H1 (cell line): ENCODE measurements at regions not wholly inside any gene's neighbourhood (a gene's known extent, or its start where the extent isn't known, plus 50 kb on each side); places are given as distances from the start of the nearest gene placed in this dataset.

ENCODE experiments used
- CTCF ChIA-PET: fragments of 300-600 bp; sonication (Branson Sonifier 250); formaldehyde crosslinking; loops from one replicate; lab custom pipeline; 2021; ENCODE audit not compliant: partially characterized antibody; lab: Charles Lee
- POLR2A ChIA-PET: fragments of 300-600 bp; sonication (Branson Sonifier 250); formaldehyde crosslinking; loops from one replicate; lab custom pipeline; 2021; ENCODE audit warnings: inconsistent platforms; ENCODE audit not compliant: partially characterized antibody; lab: Charles Lee
- DNase-seq, 2 experiments: peaks; one replicate each; pipeline versions ENCODE4 v3.0.0 to v3.0.0-alpha.2; 2010 to 2022; ENCODE audit warnings: low spot score in 2 of 2, low read depth in 1 of 2, mixed read lengths in 1 of 2
- FAIRE-seq: peaks from 2 replicates; lab custom pipeline; 2011; peaks lifted over from hg19 to GRCh38; lab: Jason Lieb, UNC
- H2AFZ ChIP-seq: 2 replicates; pipeline ENCODE4 v1.8.1; 2012; ENCODE audit warnings: low read length, inconsistent platforms
- H2AK5ac ChIP-seq: 2 replicates; pipeline ENCODE4 v1.6.1; 2013; ENCODE audit warnings: low read depth, low read length
- H2BK120ac ChIP-seq: replicated peaks from 2 replicates; pipeline ENCODE3; 2013; ENCODE audit warnings: low read depth, low read length, inconsistent platforms
- H2BK12ac ChIP-seq: 2 replicates; pipeline ENCODE4 v1.6.1; 2013; ENCODE audit warnings: low read depth, low read length
- H2BK15ac ChIP-seq: 2 replicates; pipeline ENCODE4 v1.6.1; 2013; ENCODE audit warnings: low read length
- H2BK20ac ChIP-seq: 2 replicates; pipeline ENCODE4 v1.6.1; 2013; ENCODE audit warnings: low read length
- H2BK5ac ChIP-seq: 2 replicates; pipeline ENCODE4 v1.6.1; 2013; ENCODE audit warnings: low read depth, low read length
- H3K14ac ChIP-seq: 2 replicates; pipeline ENCODE4 v1.6.1; 2013; ENCODE audit warnings: inconsistent platforms; ENCODE audit not compliant: insufficient read length
- H3K18ac ChIP-seq: 2 replicates; pipeline ENCODE4 v1.6.1; 2013; ENCODE audit warnings: low read length; ENCODE audit errors: extremely low read depth
- H3K23ac ChIP-seq: 2 replicates; pipeline ENCODE4 v1.6.1; 2013; ENCODE audit warnings: inconsistent platforms; ENCODE audit not compliant: insufficient read length
- H3K23me2 ChIP-seq: 2 replicates; pipeline ENCODE4 v1.6.1; 2013; ENCODE audit warnings: low read depth, low read length
- H3K27ac ChIP-seq: 2 replicates; pipeline ENCODE4 v1.6.1; 2011; ENCODE audit warnings: low read depth, low read length, inconsistent platforms
- H3K27me3 ChIP-seq, 4 experiments: replicated peaks in 1 of 4; 1 replicate in 1 of 4; 2 replicates in 3 of 4; pipeline versions ENCODE4 v1.6.1 to v1.8.1; 2011 to 2013; ENCODE audit warnings: low read length in 3 of 4, mild to moderate bottlenecking in 3 of 4, inconsistent platforms in 2 of 4, mixed read lengths in 2 of 4, moderate library complexity in 1 of 4; ENCODE audit not compliant: control insufficient read depth in 3 of 4, insufficient read depth in 3 of 4; ENCODE audit errors: extremely low read depth in 1 of 4
- H3K36me3 ChIP-seq, 4 experiments: 2 replicates each; pipeline versions ENCODE4 v1.6.1 to v1.8.1; 2011 to 2013; ENCODE audit warnings: mild to moderate bottlenecking in 4 of 4, low read length in 3 of 4, moderate library complexity in 2 of 4, control low read depth in 1 of 4, inconsistent platforms in 1 of 4; ENCODE audit not compliant: insufficient read depth in 4 of 4, control insufficient read depth in 2 of 4
- H3K4ac ChIP-seq: replicated peaks from 2 replicates; pipeline ENCODE3; 2013; ENCODE audit warnings: low read length, low read depth, mixed read lengths, inconsistent platforms; ENCODE audit not compliant: insufficient read length
- H3K4me1 ChIP-seq, 4 experiments: replicated peaks in 1 of 4; 1 replicate in 1 of 4; 2 replicates in 3 of 4; pipeline versions ENCODE4 v1.6.1 to v1.8.1; 2011 to 2013; ENCODE audit warnings: low read length in 3 of 4, inconsistent platforms in 2 of 4, mixed read lengths in 1 of 4; ENCODE audit not compliant: insufficient read depth in 4 of 4, control insufficient read depth in 3 of 4
- H3K4me2 ChIP-seq, 2 experiments: 2 replicates each; pipeline versions ENCODE4 v1.6.1 to v1.8.1; 2011 to 2013; ENCODE audit warnings: low read depth in 2 of 2, low read length in 2 of 2, control low read depth in 1 of 2, inconsistent platforms in 1 of 2, mild to moderate bottlenecking in 1 of 2; ENCODE audit not compliant: insufficient read depth in 1 of 2
- H3K4me3 ChIP-seq, 4 experiments: fragments of 200-600, 300-600 bp in 1 of 4; sonication (generic), shearing (Covaris generic), sonication (Bioruptor Twin) in 1 of 4; 2 replicates each; pipeline versions ENCODE4 v1.5.1 to v1.8.1; 2011 to 2016; ENCODE audit warnings: low read length in 4 of 4, low read depth in 3 of 4, control low read depth in 2 of 4, inconsistent platforms in 2 of 4, mild to moderate bottlenecking in 2 of 4, mixed read lengths in 1 of 4, moderate library complexity in 1 of 4; ENCODE audit not compliant: insufficient read depth in 2 of 4; ENCODE audit errors: extremely low read depth in 1 of 4
- H3K56ac ChIP-seq: replicated peaks from 2 replicates; pipeline ENCODE3; 2013; ENCODE audit warnings: low read depth, mild to moderate bottlenecking, mixed read lengths, low read length, inconsistent platforms; ENCODE audit not compliant: insufficient read length
- H3K79me1 ChIP-seq: 2 replicates; pipeline ENCODE4 v1.6.1; 2013; ENCODE audit warnings: low read depth, low read length, control low read depth
- H3K79me2 ChIP-seq, 2 experiments: 2 replicates each; pipeline versions ENCODE4 v1.6.1 to v1.8.1; 2012 to 2013; ENCODE audit warnings: low read length in 2 of 2, mild to moderate bottlenecking in 2 of 2, inconsistent platforms in 1 of 2; ENCODE audit not compliant: insufficient read depth in 2 of 2, control insufficient read depth in 1 of 2
- H3K9ac ChIP-seq, 4 experiments: replicated peaks in 1 of 4; 1 replicate in 1 of 4; 2 replicates in 3 of 4; pipeline versions ENCODE4 v1.6.1 to v1.8.1; 2011 to 2013; ENCODE audit warnings: low read depth in 3 of 4, low read length in 3 of 4, control low read depth in 2 of 4, mild to moderate bottlenecking in 2 of 4, moderate library complexity in 2 of 4, inconsistent platforms in 1 of 4; ENCODE audit errors: extremely low read depth in 1 of 4
- H3K9me3 ChIP-seq, 2 experiments: 2 replicates each; pipeline versions ENCODE4 v1.6.1 to v1.8.1; 2012 to 2013; ENCODE audit warnings: mild to moderate bottlenecking in 2 of 2, moderate library complexity in 2 of 2, control low read depth in 1 of 2, inconsistent platforms in 1 of 2, low read depth in 1 of 2, low read length in 1 of 2, mixed read lengths in 1 of 2; ENCODE audit not compliant: insufficient read depth in 2 of 2
- H4K20me1 ChIP-seq, 2 experiments: replicated peaks in 1 of 2; 2 replicates each; pipeline versions ENCODE3 to v1.8.1; 2011 to 2013; ENCODE audit warnings: inconsistent platforms in 2 of 2, low read length in 2 of 2, mild to moderate bottlenecking in 1 of 2; ENCODE audit not compliant: insufficient read depth in 2 of 2, control insufficient read depth in 1 of 2
- H4K5ac ChIP-seq: 2 replicates; pipeline ENCODE4 v1.6.1; 2013; ENCODE audit warnings: low read length, low read depth, mixed read lengths, inconsistent platforms; ENCODE audit not compliant: insufficient read length
- H4K8ac ChIP-seq: 2 replicates; pipeline ENCODE4 v1.8.0; 2013; ENCODE audit warnings: mild to moderate bottlenecking, moderate library complexity, low read length, inconsistent platforms; ENCODE audit not compliant: insufficient read depth; ENCODE audit errors: extremely low read depth
- H4K91ac ChIP-seq: replicated peaks from 2 replicates; pipeline ENCODE3; 2013; ENCODE audit warnings: low read length, mixed read lengths, inconsistent platforms; ENCODE audit not compliant: insufficient read length
- CBX5 ChIP-seq: fragments of 300-800, 300-1000 bp; sonication (generic); IDR thresholded peaks from 2 replicates; pipeline ENCODE4 v1.7.1; 2016; ENCODE audit warnings: antibody characterized with exemption, low read length, low read depth
- CBX8 ChIP-seq: fragments of 300-800, 300-1000 bp; sonication (generic); IDR thresholded peaks from 2 replicates; pipeline ENCODE4 v1.7.1; 2016; ENCODE audit warnings: low read depth, low read length, borderline replicate concordance
- CREB1 ChIP-seq: IDR thresholded peaks from 2 replicates; pipeline ENCODE4 v1.6.1; 2012; ENCODE audit warnings: inconsistent platforms
- HDAC2 ChIP-seq, 2 experiments: fragments of 300-600 bp in 1 of 2; sonication (generic) in 1 of 2; IDR thresholded peaks; 2 replicates each; pipeline ENCODE4 v1.6.1; 2011 to 2012; ENCODE audit warnings: low read depth in 2 of 2, low read length in 2 of 2, mild to moderate bottlenecking in 2 of 2, moderate library complexity in 2 of 2, borderline replicate concordance in 1 of 2, inconsistent platforms in 1 of 2
- HDAC6 ChIP-seq: IDR thresholded peaks from one replicate; pipeline ENCODE4 v1.7.1; 2012; ENCODE audit warnings: low read depth, mild to moderate bottlenecking, inconsistent platforms, low read length, moderate library complexity
- JUN ChIP-seq: IDR thresholded peaks from 2 replicates; pipeline ENCODE4 v1.6.1; 2011; ENCODE audit warnings: low read depth, mild to moderate bottlenecking, improper control_type of control experiment, low read length
- POLR2A ChIP-seq, 2 experiments: IDR thresholded peaks; 1 replicate in 1 of 2; 2 replicates in 1 of 2; pipeline ENCODE4 v1.6.1; 2011; ENCODE audit warnings: low read depth in 2 of 2, low read length in 2 of 2, mild to moderate bottlenecking in 2 of 2; ENCODE audit errors: control extremely low read depth in 1 of 2
- SIN3A ChIP-seq, 2 experiments: IDR thresholded peaks in 1 of 2; conservative IDR thresholded peaks in 1 of 2; 2 replicates each; pipeline ENCODE4 v1.6.1; 2011 to 2012; ENCODE audit warnings: low read length in 2 of 2, improper control_type of control experiment in 1 of 2, low read depth in 1 of 2, mild to moderate bottlenecking in 1 of 2
- SP2 ChIP-seq: IDR thresholded peaks from 2 replicates; pipeline ENCODE4 v1.6.1; 2012; ENCODE audit warnings: mild to moderate bottlenecking, low read length, inconsistent platforms
- SUZ12 ChIP-seq: fragments of 200-600 bp; sonication (generic); IDR thresholded peaks from 2 replicates; pipeline ENCODE4 v1.6.1; 2012; ENCODE audit warnings: mild to moderate bottlenecking, inconsistent platforms, low read length, moderate library complexity, mixed read lengths
- TBP ChIP-seq: IDR thresholded peaks from 2 replicates; pipeline ENCODE4 v1.6.1; 2011; ENCODE audit warnings: low read depth, low read length, improper control_type of control experiment
- WGBS, 2 experiments: shearing (Covaris generic) in 1 of 2; methylation state at CpG; one replicate each; pipeline versions ENCODE4 v1.1.6 to v1.1.7; 2013 to 2015; ENCODE audit warnings: low lambda C conversion rate in 2 of 2, mixed read lengths in 2 of 2, inconsistent platforms in 1 of 2, low coverage in 1 of 2, missing lambda C conversion rate in 1 of 2; ENCODE audit not compliant: insufficient replicate concordance in 2 of 2, insufficient coverage in 1 of 2, insufficient read length in 1 of 2; ENCODE audit errors: extremely low coverage in 1 of 2, missing lambda C conversion rate in 1 of 2; 5-methylcytosine and 5-hydroxymethylcytosine counted together
- TF ChIP-seq, protein P1 (sequence below): IDR thresholded peaks from 2 replicates; pipeline ENCODE4 v1.6.1; 2011; ENCODE audit warnings: low read depth, mild to moderate bottlenecking, low read length; ENCODE audit not compliant: insufficient read depth
- TF ChIP-seq, protein P2 (sequence below): IDR thresholded peaks from 2 replicates; pipeline ENCODE4 v1.6.1; 2012; ENCODE audit warnings: low read length, inconsistent platforms

DNA sequence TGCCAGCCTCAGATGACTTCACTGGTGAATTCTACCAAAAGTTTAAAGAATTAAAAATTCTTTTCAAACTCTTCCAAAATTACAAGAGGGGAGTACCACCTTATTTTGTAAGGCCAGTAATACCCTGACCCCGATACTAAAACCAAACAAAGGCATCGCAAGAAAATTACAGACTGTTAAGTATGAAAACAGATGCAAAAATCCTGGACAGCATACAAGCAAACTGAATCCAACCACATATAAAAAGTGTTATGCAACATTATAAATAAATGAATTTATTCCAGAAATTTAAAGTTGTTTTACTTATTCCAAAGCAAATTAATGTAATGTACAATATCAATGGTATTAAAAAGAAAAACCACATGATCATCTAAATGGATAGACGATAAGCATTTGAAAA is 873.6 kb upstream of the GJE1 start:
- H3K4me3 ChIP-seq: no peak overlapping the region
- H3K9me3 ChIP-seq: no peaks in the 10 kb centered on the region; a peak in 1 of 4 replicates
- no peak overlapping the region for H4K91ac ChIP-seq
- H3K4me1 ChIP-seq: 0 out of 7 replicates have a peak, but pooled peaks cover 0 to under 1% (median 0%) of the 10 kb centered on the region in 4 experiments
- no peak overlapping the region for H3K9ac ChIP-seq
- no peak overlapping the region for H2BK20ac ChIP-seq
- no peak overlapping the region for H4K8ac ChIP-seq
- H3K79me1 ChIP-seq: no peaks in the 10 kb centered on the region
- H2BK120ac ChIP-seq: no peak overlapping the region
- H3K23me2 ChIP-seq: no peaks in the 10 kb centered on the region
- WGBS, 2 experiments: 87% methylated on average over 3 of the region's 3 CpGs; no CpG with 5 or more reads in 1 of the 2 experiments
- ChIA-PET POLR2A (no interaction called here), CTCF (no interaction called here)
- H2AFZ ChIP-seq: no peak overlapping the region
- no peak overlapping the region for H3K4me2 ChIP-seq
- no peak overlapping the region for H3K27ac ChIP-seq
- no peak overlapping the region for H3K23ac ChIP-seq
- no peak overlapping the region for H2AK5ac ChIP-seq
- no peak overlapping the region for H2BK5ac ChIP-seq
- DNase-seq (no peak), FAIRE-seq (no peak)
- H3K18ac ChIP-seq: no peak overlapping the region
- no peaks in the 10 kb centered on the region for H3K36me3 ChIP-seq
- H2BK15ac ChIP-seq: no peak overlapping the region
- no peak overlapping the region for H2BK12ac ChIP-seq
- H3K79me2 ChIP-seq: no peaks in the 10 kb centered on the region
- H3K27me3 ChIP-seq: no peaks in the 10 kb centered on the region
- no peak overlapping the region for H3K14ac ChIP-seq
- no peaks in the 10 kb centered on the region for H4K20me1 ChIP-seq
- no peak overlapping the region for H3K4ac ChIP-seq
- no peak overlapping the region for H4K5ac ChIP-seq
- no peak overlapping the region for H3K56ac ChIP-seq
- TF ChIP-seq POLR2A (IDR thresholded peaks at IDR 0.05; ENCODE audit: control extremely low read depth in 1 of 2, low read depth in 2 of 2, low read length in 2 of 2) (no peak), HDAC6 (no peak), HDAC2 (IDR thresholded peaks at IDR 0.05; ENCODE audit: borderline replicate concordance in 1 of 2, low read depth in 2 of 2, low read length in 2 of 2) (no peak), CREB1 (no peak), SUZ12 (no peak), SIN3A (conservative IDR thresholded peaks at IDR 0.05 in 1 of 2, IDR thresholded peaks at IDR 0.05 in 1 of 2; ENCODE audit: low read depth in 1 of 2, low read length in 2 of 2) (no peak), JUN (no peak), CBX5 (no peak), SP2 (no peak), TBP (no peak), CBX8 (no peak)
- TF ChIP-seq, protein P1, sequence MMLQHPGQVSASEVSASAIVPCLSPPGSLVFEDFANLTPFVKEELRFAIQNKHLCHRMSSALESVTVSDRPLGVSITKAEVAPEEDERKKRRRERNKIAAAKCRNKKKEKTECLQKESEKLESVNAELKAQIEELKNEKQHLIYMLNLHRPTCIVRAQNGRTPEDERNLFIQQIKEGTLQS: no peak
- TF ChIP-seq, protein P2, sequence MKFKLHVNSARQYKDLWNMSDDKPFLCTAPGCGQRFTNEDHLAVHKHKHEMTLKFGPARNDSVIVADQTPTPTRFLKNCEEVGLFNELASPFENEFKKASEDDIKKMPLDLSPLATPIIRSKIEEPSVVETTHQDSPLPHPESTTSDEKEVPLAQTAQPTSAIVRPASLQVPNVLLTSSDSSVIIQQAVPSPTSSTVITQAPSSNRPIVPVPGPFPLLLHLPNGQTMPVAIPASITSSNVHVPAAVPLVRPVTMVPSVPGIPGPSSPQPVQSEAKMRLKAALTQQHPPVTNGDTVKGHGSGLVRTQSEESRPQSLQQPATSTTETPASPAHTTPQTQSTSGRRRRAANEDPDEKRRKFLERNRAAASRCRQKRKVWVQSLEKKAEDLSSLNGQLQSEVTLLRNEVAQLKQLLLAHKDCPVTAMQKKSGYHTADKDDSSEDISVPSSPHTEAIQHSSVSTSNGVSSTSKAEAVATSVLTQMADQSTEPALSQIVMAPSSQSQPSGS: no peak
